ENCODE measurements at regions not wholly inside any gene's neighbourhood (a gene's known extent, or its start where the extent isn't known, plus 50 kb on each side); places are given as distances from the start of the nearest gene placed in this dataset.
"Not testable (repeated sequence)": the region's sequence is repeated elsewhere in the genome, so short reads cannot be mapped to it uniquely, and the experiment has no call there.

DNA sequence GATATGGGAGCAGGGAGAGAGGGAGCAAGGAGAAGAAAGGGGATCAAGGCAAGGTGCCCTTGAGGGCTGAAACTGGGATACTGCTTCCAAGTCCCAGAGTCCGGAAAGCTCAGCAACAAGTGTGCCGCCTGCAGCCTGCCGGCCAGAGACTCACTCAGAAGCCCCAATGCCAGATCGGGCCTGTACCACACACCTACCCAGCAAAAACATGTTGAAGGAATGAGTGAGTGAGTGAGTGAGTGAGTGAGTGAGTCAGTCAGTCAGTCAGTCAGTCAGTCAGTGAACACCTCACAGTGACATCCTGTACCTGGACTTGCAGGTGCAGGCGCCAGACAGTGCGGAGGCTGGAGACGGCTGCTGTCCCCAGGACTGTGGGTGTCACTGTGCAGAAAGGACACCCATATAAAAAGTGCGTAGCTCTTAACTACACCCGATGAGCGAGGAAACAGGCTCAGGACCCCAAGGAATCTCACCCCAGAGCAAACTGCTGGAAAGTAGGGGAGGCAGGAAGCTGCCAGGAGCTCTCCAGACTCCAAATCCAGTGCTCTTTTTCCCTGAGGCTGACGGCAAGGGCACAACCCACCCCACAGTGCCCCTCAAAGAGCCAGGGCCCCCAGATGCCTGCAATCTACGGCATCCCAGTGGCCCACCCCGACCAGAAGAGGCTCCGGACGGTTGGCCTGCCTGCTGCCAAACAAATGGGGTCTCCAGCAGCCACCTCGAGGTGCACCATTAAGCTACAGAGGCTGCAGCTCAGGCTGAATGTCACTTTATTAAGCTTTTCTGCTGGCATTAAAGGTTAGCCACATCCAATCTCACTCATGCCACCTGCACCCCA, 261.7 kb downstream of the NPHP4 start:
- no peaks in the 10 kb centered on the region for H3K9me3 Mint-ChIP-seq
- no peak overlapping the region for H3K4me3 Mint-ChIP-seq
- no peaks in the 10 kb centered on the region for H3K4me1 Mint-ChIP-seq (ENCODE audit: low read depth)
- intact Hi-C loops (cut with micrococcal nuclease), result no loop called here
- H3K27me3 Mint-ChIP-seq (ENCODE audit: insufficient read depth), result peaks cover 4% of the 10 kb centered on the region
- no peak for DNase-seq (ENCODE audit: low spot score)
- H3K36me3 Mint-ChIP-seq (ENCODE audit: low read depth), result no peaks in the 10 kb centered on the region
- no peak overlapping the region for H3K27ac Mint-ChIP-seq

GRCh38 chr1:5729636-5730145, 262.5 kb downstream of the NPHP4 start:
- H3K27ac Mint-ChIP-seq, result no peak overlapping the region
- H3K4me1 Mint-ChIP-seq (ENCODE audit: low read depth), result no peaks in the 10 kb centered on the region
- no peak overlapping the region for H3K4me3 Mint-ChIP-seq

GRCh38 chr1:5728663-5729355, 263.4 kb downstream of the NPHP4 start:
- H3K36me3 Mint-ChIP-seq (ENCODE audit: low read depth), result no peaks in the 10 kb centered on the region
- peaks cover 4% of the 10 kb centered on the region for H3K27me3 Mint-ChIP-seq (ENCODE audit: insufficient read depth)

More at GRCh38 chr1:5729636-5730145, 262.5 kb downstream of the NPHP4 start:
- H3K27me3 Mint-ChIP-seq (ENCODE audit: insufficient read depth), result peaks cover 4% of the 10 kb centered on the region
- no peaks in the 10 kb centered on the region for H3K36me3 Mint-ChIP-seq (ENCODE audit: low read depth)
- no peak for DNase-seq (ENCODE audit: low spot score)
- intact Hi-C loops (cut with micrococcal nuclease), result no loop called here
- no peaks in the 10 kb centered on the region for H3K9me3 Mint-ChIP-seq

DNA sequence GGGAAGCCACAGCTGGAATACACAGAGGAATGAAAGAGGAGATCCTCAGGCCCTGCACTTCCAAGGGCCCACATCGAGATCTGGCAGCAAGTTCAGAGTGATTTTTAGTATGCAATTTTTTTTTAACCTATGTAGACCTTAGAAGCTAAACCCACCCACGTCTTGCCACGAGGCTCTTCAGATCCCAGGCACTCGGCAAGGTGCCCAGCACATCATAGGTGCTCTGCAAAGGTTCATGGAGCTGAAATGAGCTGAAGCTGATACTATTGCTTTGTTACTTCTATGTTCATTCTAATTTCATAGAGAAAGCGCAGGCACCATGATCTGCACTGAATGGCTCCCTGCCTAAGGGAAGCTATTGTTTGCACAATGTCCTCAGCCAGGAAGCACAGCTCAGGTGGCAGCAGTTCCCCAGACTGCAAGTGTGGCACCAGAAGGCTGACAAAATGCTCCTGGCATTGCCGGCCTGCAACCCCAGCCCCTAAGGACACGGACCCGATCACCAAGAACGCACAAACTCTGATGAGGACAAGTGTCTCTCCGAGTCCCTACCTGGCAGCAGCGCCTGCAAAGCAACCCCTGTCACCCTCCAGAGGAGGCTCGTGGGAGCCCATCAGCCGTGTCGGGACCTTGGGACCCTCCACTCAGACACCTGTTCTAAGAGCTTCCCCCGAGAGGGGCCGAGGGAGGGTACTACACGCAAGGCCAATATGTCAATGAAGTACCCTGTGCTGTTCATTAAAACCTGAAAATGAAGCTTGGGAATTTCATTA, 264.2 kb downstream of the NPHP4 start:
- Mint-ChIP-seq H3K4me3 (no peak overlapping the region), H3K27ac (no peak overlapping the region), H3K36me3 (ENCODE audit: low read depth) (no peaks in the 10 kb centered on the region), H3K27me3 (ENCODE audit: insufficient read depth) (peaks cover 4% of the 10 kb centered on the region), H3K4me1 (ENCODE audit: low read depth) (no peaks in the 10 kb centered on the region), H3K9me3 (no peaks in the 10 kb centered on the region)
- intact Hi-C loops (cut with micrococcal nuclease), result no loop called here
- DNase-seq (ENCODE audit: low spot score), result no peak

More at GRCh38 chr1:5728663-5729355, 263.4 kb downstream of the NPHP4 start:
- H3K9me3 Mint-ChIP-seq, result no peaks in the 10 kb centered on the region
- H3K27ac Mint-ChIP-seq, result no peak overlapping the region
- no peak for DNase-seq (ENCODE audit: low spot score)
- no peaks in the 10 kb centered on the region for H3K4me1 Mint-ChIP-seq (ENCODE audit: low read depth)
- no peak overlapping the region for H3K4me3 Mint-ChIP-seq
- intact Hi-C loops (cut with micrococcal nuclease), result no loop called here

DNA sequence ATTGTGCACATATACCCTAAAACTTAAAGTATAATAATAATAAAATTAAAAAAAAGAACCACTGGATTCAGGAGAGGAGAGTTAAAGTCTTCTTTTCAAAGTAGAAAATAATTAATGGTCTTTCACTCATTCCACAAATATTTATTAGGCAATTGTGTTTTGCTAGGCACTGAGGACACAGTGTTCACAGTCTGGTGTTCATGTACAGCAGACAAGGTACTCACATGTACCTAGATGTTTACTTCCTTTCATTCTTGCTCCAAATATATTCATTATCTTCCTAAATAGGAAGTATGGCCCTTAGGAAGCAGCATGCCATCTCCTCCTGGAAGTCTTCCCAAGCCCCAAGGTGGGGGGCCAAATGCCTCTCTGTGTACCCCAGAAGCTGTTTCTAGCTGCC, 265.0 kb downstream of the NPHP4 start:
- Mint-ChIP-seq H3K27me3 (ENCODE audit: insufficient read depth) (peaks cover 4% of the 10 kb centered on the region), H3K36me3 (ENCODE audit: low read depth) (no peaks in the 10 kb centered on the region), H3K27ac (no peak overlapping the region), H3K4me3 (no peak overlapping the region), H3K9me3 (no peaks in the 10 kb centered on the region), H3K4me1 (ENCODE audit: low read depth) (no peaks in the 10 kb centered on the region)
- no peak for DNase-seq (ENCODE audit: low spot score)
- intact Hi-C loops (cut with micrococcal nuclease), result no loop called here

- DNase-seq (ENCODE audit: low spot score); H3K27ac Mint-ChIP-seq; H3K9me3 Mint-ChIP-seq; H3K36me3 Mint-ChIP-seq (ENCODE audit: low read depth); intact Hi-C loops (cut with micrococcal nuclease); H3K4me1 Mint-ChIP-seq (ENCODE audit: low read depth); H3K4me3 Mint-ChIP-seq; H3K27me3 Mint-ChIP-seq (ENCODE audit: insufficient read depth): not testable (repeated sequence)
Measured at GRCh38 chr1:5726586-5727184, 265.5 kb downstream of the NPHP4 start.

DNA sequence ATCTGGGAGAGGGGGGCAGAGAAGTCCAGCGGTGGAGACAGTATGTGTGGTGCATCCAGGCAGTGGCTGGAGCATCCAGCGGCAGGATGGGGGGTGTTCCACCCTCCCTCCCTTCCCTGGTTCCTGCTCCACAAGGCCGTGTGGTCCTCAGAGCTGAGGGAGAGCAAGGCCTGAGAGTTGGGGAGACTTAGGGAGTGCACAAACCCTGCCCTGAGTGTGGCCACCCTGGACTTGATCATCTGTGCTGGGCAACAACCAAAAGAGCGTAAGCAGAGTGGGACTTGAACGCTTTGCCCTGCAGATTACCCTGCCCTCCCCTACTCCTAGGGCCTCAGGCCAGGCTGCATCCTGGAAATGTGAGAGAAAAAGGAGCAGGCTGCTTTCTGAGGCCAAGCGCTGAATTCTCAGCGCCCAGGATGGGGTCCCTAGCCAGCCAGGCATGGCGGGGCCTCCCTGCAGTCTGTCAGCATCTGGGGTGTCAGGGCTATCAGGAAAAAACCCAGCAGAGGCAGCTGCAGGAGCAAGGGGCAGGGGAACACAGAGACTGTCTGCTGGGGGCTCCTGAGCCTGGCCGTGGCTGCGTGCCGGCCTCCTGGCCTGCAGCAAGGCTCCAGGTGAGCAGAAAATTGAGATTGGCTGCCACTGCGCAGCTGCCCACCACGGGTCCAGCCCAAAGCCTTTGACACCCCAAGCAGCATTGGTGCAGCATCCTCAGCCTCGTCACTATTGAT, 266.2 kb downstream of the NPHP4 start:
- intact Hi-C loops (cut with micrococcal nuclease), result no loop called here
- Mint-ChIP-seq H3K27me3 (ENCODE audit: insufficient read depth) (peaks cover 2% of the 10 kb centered on the region), H3K9me3 (no peaks in the 10 kb centered on the region), H3K4me3 (no peak overlapping the region), H3K36me3 (ENCODE audit: low read depth) (no peaks in the 10 kb centered on the region), H3K27ac (no peak overlapping the region), H3K4me1 (ENCODE audit: low read depth) (no peaks in the 10 kb centered on the region)
- no peak for DNase-seq (ENCODE audit: low spot score)

- DNase-seq (ENCODE audit: low spot score), result no peak
- H3K4me3 Mint-ChIP-seq, result no peak overlapping the region
- intact Hi-C loops (cut with micrococcal nuclease), result no loop called here
- no peak overlapping the region for H3K27ac Mint-ChIP-seq
- no peaks in the 10 kb centered on the region for H3K36me3 Mint-ChIP-seq (ENCODE audit: low read depth)
- peaks cover 2% of the 10 kb centered on the region for H3K27me3 Mint-ChIP-seq (ENCODE audit: insufficient read depth)
- H3K9me3 Mint-ChIP-seq, result no peaks in the 10 kb centered on the region
- no peaks in the 10 kb centered on the region for H3K4me1 Mint-ChIP-seq (ENCODE audit: low read depth)
Measured at GRCh38 chr1:5725406-5725805, 266.8 kb downstream of the NPHP4 start.

- Mint-ChIP-seq H3K27me3 (ENCODE audit: insufficient read depth) (peaks cover 2% of the 10 kb centered on the region), H3K36me3 (ENCODE audit: low read depth) (no peaks in the 10 kb centered on the region), H3K4me1 (ENCODE audit: low read depth) (no peaks in the 10 kb centered on the region), H3K9me3 (no peaks in the 10 kb centered on the region), H3K4me3 (no peak overlapping the region), H3K27ac (no peak overlapping the region)
- no peak for DNase-seq (ENCODE audit: low spot score)
- intact Hi-C loops (cut with micrococcal nuclease), result no loop called here
Measured at GRCh38 chr1:5724847-5725246, 267.4 kb downstream of the NPHP4 start.

- no peak overlapping the region for H3K27ac Mint-ChIP-seq
- no peaks in the 10 kb centered on the region for H3K36me3 Mint-ChIP-seq (ENCODE audit: low read depth)
- no peaks in the 10 kb centered on the region for H3K27me3 Mint-ChIP-seq (ENCODE audit: insufficient read depth)
- H3K4me3 Mint-ChIP-seq, result no peak overlapping the region
- DNase-seq (ENCODE audit: low spot score), result no peak
- intact Hi-C loops (cut with micrococcal nuclease), result no loop called here
- no peaks in the 10 kb centered on the region for H3K4me1 Mint-ChIP-seq (ENCODE audit: low read depth)
- no peaks in the 10 kb centered on the region for H3K9me3 Mint-ChIP-seq
Measured at GRCh38 chr1:5722635-5723164, 269.5 kb downstream of the NPHP4 start.

GRCh38 chr1:5721634-5722215, 270.5 kb downstream of the NPHP4 start:
- Mint-ChIP-seq H3K27me3 (ENCODE audit: insufficient read depth) (no peaks in the 10 kb centered on the region), H3K27ac (no peak overlapping the region), H3K4me1 (ENCODE audit: low read depth) (no peaks in the 10 kb centered on the region), H3K9me3 (no peaks in the 10 kb centered on the region), H3K4me3 (no peak overlapping the region), H3K36me3 (ENCODE audit: low read depth) (no peaks in the 10 kb centered on the region)
- intact Hi-C loops (cut with micrococcal nuclease), result no loop called here
- DNase-seq (ENCODE audit: low spot score), result no peak

DNA sequence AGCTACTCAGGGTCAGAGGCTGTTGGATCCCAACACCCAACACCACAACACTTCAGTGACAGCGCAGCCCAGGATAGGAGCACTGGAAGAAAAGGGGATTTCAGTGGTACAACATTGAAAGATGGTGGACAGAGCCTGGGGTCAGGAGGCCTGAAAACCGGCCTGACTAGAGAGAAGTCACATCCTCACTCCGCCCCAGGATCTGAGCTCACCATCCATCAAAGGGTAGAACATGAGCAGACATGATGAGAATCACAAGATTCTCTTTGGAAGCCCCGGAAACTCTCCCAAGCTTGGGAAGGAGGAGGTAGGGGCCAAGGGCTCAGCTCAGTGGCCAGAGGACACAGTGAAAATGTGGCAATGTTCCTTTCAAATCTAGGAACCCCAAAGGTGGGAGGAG, 271.3 kb downstream of the NPHP4 start:
- DNase-seq (ENCODE audit: low spot score), result no peak
- Mint-ChIP-seq H3K36me3 (ENCODE audit: low read depth) (no peaks in the 10 kb centered on the region), H3K27me3 (ENCODE audit: insufficient read depth) (no peaks in the 10 kb centered on the region), H3K9me3 (no peaks in the 10 kb centered on the region), H3K27ac (no peak overlapping the region), H3K4me1 (ENCODE audit: low read depth) (no peaks in the 10 kb centered on the region), H3K4me3 (no peak overlapping the region)
- intact Hi-C loops (cut with micrococcal nuclease), result no loop called here
